TTC549 (cell line): ENCODE measurements at regions not wholly inside any gene's neighbourhood (a gene's known extent, or its start where the extent isn't known, plus 50 kb on each side); places are given as distances from the start of the nearest gene placed in this dataset.
"Not testable (repeated sequence)": the region's sequence is repeated elsewhere in the genome, so short reads cannot be mapped to it uniquely, and the experiment has no call there.

Experiments
- FAIRE-seq: peaks from 2 replicates; lab custom pipeline; 2012; peaks lifted over from hg19 to GRCh38; lab: Jason Lieb, UNC

DNA sequence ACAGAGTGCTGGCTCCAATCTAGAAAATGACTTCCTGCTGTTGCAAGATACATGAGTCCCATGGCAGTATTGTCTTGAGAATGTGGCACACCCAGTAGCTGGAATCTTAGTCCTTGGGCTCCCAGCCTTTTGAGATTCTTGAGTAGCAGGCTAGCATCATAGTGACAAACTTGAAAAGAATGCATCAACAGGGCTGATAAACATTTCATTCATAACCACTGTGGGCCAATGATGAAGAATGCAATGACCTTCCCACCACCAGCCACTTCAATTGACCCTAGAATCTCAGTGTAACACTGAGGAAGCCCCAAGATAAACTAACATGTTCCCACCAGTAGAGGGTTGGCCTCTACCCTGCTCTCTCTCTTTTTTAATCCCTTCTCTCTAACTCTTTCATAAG, 329.3 kb downstream of the GBA3 start:
- no peak for FAIRE-seq

DNA sequence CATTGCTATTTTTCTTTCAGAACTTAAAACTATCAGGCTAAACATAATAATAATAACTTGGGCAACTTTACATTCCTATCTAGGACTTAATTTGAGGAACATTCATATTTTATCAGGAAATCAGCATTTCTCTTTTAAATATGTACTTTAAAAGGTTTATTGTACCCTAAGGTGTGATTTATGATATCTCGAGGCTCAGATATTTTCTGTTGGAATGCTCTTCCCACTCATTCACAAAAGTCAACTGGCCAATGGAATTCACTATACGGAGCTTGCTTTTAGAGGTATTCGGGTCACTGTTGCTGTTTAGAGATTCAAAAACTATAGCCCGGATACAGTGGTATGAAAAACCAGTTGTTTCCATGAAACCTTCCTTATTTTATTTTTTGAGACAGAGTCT, 328.3 kb downstream of the GBA3 start:
- no peak for FAIRE-seq

DNA sequence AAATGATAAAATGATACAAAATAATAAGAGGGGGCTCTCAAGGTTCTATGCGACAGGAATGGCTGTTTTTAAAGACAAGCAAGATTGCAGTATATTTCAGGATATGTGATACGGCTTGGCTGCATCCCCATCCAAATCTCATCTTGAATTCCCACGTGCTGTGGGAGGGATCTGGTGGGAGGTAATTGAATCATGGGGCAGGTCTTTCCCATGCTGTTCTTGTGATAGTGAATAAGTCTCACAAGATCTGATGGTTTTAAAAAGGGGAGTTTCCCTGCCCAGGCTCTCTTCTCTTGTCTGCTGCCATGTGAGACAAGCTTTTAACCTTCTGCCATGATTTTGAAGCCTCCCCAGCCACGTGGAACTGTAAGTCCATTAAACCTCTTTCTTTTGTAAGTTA, 327.7 kb downstream of the GBA3 start:
- FAIRE-seq: not testable (repeated sequence)

DNA sequence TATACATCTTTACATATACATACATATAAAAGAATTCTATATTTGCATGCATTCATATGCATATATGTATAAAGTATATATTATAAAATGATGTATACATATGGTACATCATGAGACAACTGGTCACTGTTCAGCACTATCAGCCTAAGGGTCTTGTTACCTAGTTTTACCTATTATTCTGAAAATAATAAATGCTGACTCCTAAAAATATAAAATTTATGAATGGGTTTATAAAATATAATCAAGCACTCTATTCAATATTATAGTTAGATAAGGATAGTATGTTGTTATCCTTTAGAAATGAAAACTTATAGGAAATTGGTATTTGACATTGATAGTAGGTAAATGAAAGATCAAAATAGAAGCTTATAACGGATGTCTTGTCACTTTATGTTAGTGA, 324.2 kb downstream of the GBA3 start:
- FAIRE-seq: no peak

DNA sequence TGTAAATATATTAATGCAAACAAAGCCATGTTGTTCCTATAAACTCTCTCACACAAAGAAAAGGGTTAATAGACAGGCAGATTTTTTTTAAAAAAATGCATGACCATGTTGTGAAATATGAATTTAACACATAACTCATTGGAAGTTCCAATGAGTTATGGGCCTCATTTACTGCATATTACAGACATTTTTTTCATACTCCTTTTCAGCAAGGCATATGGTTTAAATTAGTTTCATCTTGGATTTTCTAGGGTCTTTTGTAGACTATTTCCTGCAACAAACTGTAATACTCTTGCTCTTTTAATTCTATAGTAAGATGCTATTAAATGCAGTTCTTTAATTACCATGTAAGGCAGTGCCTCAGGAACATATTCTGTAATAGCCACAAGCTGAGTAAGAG, 323.1 kb downstream of the GBA3 start:
- FAIRE-seq: no peak

DNA sequence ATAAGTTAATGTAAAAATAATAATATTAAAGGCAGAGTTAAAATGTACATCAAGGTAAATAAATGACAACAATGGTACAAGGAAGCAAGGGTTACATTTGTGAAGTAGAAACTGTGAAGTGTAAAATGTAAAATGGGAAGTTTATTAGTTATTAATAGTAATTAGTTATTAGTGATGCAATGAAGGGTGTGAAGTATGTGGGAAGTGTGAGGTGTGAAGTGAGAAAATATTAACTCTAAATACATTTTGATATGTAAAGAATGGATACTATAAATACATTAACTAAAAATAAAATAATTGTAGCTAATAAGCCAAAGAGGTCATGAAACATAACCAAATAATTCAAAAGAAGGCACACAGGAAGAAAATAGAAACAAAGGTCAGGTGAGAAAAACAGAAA, 316.4 kb downstream of the GBA3 start:
- no peak for FAIRE-seq

DNA sequence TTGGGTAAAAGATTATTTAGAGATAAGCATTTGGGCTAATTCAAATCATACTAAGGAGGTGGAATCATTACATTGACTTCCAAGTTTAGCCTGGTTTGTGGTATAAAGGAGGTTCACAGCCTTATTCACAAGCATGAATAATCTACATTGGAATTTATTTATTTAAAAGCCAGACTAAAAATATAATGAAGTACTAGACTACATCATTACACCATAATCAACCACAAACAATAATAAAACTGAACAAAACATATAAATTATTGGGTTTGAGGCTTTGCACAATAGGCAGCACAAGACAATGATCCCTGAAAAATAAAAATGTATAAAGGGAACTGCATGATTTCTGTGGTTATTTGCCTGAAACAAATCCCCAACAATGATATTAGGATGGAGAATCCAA, 314.0 kb downstream of the GBA3 start:
- no peak for FAIRE-seq

DNA sequence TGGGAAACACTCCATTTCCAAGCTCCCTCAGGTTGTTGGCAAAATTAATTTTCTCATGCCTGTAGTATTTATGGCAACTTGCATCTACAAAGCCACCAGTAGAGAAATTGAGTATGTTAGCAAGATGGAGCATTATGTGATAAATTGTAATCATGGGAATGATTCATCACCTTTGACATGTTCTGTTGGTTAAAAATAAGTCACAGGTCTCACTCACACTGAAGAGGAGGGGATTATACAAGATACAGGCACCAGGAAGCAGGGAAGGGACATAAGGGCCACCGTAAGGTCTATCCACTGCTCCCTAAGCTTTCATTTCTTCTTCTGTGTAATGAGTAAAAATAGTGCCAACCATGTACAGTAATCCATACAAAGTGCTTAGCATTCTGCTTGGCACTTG, 313.0 kb downstream of the GBA3 start:
- no peak for FAIRE-seq

DNA sequence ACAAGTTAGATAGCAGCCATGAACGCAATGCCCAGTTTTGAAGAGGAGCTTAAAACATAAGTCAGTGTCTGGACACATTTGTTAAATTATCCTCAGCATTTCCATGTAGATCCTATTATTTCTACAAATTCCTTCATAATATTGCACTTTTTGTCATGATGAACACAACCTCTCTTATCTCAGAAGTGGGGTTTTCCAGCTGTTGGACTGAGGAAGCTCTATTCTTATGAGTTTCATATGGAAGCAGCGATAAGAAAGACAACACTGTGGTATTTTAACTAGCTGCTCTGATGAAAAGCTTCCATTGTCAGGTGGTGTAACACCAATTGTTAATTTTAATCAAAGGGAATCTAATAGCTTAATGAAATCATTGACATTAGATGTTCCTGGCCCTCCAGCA, 308.7 kb downstream of the GBA3 start:
- no peak for FAIRE-seq

DNA sequence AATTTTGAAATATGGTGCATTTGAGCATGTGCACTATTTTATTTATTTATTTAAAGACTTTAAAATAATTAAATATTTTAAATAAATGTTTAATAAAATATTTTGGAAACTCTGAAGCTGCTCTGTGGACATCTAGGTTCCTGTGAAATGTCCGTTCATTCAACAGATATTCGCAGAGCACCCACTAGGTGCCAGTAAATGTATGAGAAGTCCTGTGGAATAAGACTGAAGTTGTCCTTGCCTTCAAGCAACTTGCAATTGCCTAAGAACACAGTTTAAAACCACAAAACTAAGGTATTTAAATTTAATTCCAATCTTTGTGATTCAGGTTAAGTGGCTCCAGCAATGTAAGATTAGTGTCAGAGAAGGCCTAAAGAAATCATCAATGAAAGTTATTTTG, 306.7 kb downstream of the GBA3 start:
- no peak for FAIRE-seq

DNA sequence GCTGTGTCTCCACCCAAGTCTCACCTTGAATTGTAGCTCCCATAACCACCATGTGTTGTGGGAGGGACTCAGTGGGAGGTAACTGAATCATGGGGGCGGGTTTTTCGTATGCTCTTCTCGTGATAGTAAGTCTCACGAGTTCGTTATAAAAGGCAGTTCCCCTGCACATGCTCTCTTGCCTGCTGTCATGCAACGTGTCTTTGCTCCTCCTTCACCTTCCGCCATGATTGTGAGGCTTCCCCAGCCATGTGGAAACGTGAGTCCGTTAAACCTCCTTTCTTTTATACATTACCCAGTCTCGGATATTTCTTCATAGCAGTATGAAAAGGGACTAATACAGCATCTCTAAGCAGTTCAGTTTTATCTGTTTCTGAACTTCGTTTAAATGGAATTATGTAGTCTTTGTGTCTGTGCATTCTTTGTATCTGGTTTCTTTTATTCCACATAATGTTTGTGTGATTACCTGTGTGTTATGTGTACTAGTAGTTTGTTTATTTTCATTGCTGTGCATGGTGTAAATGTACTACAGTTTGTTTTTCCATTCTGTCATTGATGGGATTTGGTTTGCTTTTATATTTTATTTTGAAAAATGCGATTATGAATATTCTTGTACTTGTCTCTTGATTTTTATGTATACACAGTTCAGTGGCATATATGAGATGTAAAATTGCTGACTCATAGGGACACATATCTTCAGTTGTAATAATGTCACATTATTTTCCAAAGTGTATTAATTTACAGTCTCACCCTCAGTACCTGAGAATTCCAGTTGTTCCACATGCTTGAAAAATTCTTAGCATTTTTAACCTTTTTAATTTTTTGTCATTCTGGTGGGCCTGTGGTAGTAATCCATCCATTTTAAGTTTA, 304.9 kb downstream of the GBA3 start:
- no peak for FAIRE-seq

DNA sequence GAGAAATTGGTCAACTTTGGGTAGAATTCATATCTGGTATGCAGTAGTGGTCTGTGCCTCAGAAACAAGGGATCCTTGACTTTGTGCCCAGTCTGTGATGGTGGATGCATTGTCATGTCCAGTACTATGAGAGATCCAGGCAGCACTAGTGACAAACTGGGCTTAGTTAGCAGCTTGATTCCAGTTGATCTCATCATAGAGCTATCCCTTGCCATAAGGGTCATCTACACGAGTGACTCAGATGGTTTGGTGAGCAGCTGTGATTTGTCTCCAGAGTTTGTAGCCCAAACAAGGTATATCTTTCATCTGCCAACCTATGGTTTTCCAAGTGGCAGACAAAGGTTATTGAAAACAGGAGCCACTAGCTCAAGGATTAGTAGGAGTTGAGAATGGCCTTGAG, 298.8 kb downstream of the GBA3 start:
- no peak for FAIRE-seq

DNA sequence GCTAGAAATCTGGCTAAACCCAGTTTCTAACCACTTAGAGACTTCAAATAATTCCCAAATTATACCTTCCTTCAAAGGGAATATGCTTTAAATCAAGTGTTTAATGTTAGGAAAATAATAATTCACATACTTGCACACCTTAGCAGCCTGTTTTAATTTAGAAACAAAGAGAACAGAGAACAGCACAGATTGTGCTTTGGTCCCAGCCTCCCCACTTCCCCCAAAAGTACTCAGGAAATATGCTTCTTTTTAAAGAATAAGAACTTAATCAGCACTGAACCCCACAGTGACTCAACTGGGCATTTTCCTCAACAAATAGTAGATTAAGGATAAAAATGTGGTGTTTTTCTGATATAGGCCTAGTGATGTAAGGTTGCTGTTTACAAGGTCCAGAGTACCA, 295.8 kb downstream of the GBA3 start:
- FAIRE-seq: no peak

DNA sequence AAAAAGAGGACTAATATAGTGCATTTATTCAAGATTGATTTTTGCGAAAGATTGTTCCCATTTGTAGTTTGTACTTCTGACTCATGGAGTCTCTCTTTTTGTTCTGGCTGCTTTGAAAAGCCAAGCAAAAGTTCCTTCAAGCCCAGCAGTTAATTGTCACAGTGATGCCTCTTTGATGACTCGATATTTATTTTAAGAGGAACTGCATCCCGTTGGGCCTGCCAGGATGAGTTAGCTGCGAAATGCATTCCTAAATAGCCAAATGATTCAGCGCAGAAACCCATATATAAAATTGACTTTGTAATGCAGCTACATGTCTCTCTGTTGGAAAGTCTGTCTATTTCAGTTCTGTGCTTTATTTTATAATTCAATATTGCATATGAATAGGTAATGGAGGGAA, 295.1 kb downstream of the GBA3 start:
- no peak for FAIRE-seq

DNA sequence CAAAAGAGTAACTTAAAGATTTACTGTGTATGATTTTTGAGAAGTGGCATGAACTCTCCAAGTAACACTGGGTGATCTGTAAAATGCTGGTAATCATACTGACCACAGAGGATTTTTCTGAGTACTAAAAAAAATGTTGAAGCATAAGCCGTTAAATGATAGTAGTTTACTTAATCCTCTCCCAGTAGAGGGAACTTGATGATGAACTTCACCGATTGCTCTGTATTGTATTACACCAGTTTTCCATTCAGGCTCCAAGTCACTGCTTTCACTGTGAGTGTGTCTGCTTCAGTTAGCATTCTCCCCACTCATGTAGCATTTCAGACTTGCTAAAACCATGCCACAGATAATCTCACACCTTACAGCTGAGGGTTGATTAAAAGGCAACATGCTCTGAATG, 294.1 kb downstream of the GBA3 start:
- no peak for FAIRE-seq

DNA sequence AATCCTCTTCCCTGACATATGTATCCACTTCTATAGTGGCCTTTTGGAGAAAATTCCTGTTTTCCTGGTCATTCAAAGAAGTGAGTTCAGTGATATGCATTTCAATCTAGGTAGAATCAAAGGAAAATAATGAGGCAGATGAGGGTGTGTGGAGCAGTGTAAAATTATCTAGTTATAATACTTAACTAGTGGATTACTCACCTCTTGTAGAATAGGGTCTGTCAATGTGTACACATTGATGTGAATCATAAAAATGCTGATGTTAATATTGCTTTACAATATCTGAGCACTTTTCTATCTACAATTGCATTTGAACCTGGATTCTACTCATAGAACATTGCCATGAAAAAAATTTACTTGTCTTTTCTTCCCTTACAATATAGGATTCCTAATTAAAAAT, 293.5 kb downstream of the GBA3 start:
- FAIRE-seq: no peak

DNA sequence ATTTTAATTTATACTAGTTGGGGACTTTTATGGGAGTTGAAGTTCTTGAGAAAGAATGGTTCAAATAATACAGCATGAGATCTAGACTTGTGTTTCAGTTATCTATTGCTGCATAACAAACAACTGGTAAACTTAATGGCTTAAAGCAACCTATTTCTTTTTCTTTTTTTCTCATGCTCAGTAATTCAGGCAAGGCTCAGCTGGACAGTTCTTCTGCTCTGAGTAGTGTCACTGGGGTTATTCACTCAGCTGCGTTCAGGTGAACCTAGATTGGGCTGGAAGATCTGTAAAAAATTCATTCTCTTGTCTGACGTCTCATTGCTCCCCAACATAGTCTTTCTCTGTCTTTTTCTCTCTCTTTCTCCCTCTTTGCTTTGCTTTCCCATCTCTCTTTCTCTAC, 291.7 kb downstream of the GBA3 start:
- FAIRE-seq: no peak

DNA sequence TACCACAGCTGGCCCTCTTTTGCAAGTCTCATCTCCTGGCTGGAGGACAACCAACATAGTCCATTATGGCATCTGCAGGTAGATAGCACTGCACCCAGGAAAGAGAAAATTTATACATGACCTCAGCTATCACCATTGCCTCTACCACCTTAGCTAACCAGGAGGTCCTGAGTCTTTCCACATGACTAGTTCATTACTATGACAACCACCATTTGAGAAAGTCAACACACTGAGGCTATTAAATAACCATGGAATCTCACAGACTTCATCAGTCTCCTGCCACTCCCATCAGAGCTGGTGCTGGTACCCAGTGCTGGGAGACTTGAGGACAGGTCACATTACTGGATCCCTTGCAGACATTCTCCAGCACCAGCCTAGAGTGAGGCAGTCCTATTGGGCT, 285.9 kb downstream of the GBA3 start:
- FAIRE-seq: no peak

DNA sequence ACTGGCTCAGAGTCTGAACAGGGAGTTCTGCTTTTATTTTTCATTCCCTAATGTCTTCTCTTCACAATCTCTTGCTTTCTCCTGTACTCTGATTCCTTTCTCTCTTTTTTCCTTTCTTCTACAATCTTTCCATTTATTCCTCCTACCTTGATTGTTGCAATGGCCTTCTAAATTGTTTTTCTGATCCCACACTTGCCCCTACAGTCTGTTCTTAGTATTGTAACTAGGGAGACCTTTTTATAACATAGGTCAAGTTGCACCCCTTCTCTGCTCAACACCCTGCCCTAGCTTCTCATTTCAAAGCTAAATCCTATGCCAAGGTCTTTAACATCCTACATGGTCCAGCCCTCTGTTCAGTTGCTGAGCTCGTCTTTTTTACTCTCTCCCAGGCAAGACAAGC, 277.9 kb downstream of the GBA3 start:
- no peak for FAIRE-seq

DNA sequence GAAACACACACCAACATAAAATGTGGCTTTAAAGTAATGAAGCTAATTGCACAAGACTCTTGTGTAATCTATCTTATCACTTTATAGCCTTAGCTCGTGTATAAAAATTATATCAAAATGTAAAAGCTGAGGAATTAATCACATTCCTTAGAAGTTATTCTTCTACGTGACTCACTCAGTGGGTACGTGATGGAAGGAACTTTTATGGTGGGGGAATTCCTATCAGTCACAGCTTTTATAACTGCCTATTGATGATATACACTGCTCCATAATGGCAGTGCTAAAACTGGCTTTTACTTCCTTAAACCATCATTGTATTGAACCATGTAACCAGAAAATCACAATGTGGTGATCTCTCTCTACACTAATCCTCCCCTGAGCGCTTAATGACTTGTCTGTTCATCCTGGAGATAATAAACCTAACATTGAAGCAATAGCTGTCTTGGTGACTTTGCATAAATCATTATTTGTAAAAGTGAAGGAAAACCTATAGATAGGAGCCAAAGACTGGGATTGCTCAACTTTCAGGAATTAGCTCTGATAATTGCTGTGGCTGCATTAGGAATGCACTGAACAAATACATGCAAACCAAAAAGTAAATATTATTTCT, 276.7 kb downstream of the GBA3 start:
- FAIRE-seq: no peak

DNA sequence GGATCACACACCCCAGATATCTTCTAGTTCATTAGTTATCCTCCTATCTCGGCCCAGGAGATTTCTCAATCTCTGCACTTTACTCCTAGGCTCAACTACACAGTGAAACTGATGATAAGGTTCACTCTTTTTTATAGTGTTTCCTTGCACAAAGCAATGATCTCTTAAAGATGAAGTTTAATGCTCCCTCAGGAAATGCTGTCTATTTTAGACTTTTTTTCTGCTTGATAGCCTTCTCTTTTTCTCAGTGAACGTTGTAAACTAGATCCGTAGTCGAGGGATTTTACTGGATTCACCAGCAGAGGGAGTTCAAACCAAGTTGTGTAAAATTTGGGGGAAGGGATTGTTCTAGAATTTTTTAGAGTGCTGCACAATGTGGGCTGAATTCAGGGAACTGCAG, 269.6 kb downstream of the GBA3 start:
- no peak for FAIRE-seq

DNA sequence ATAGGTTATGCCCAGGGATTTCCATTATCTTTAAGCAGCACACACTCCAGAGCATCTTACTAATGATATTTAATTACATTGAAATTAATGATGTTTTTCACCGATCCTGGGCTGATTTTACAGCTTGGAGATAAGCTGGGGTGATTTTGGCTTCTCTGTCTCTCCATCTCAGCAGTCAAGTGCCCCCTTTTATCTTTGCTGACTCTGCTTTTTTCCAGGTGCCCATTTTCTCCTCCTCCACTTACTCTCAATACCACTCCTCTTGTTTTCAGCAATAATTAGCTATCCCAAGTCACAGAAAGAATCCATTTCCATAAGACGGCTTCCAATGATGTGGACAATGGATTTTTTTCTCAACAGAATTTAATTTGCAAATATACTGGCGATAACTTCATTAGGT, 266.7 kb downstream of the GBA3 start:
- FAIRE-seq: no peak

DNA sequence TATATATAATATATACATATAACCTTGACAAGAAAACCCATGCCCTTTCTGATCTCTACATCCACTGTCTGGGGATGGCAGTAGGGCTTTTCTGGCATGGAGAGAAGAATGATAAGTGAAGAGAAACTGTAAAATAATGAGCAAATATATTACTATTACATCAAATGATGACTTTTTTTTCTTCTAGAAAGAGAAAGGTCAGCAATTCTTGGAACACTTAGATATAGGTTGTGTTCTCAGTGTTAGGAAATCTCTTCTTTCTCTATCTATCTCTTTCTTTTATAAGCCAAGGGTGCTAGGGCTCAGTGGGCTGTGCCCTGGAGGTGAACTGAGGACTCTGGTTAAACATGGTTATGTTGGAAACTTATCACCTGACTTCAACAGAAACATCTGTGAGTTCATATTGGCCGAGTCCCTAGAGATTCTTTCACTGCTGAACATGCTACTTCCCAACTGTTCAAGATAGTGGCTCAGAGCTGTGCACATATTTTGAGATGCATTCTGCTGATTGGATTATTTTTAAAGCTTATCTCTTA, 265.1 kb downstream of the GBA3 start:
- no peak for FAIRE-seq
